Large intestine (tissue), 3 donors: ENCODE measurements at regions not wholly inside any gene's neighbourhood (a gene's known extent, or its start where the extent isn't known, plus 50 kb on each side); places are given as distances from the start of the nearest gene placed in this dataset.
"Not testable (repeated sequence)": the region's sequence is repeated elsewhere in the genome, so short reads cannot be mapped to it uniquely, and the experiment has no call there.

ENCODE experiments used
- DNase-seq, 2 donors: peaks; one replicate each; pipeline versions ENCODE4 v3.0.0 to v3.0.0-alpha.2; 2013
- H3K27ac ChIP-seq: one replicate; pipeline ENCODE4 v1.5.1; 2013; ENCODE audit warnings: low read length
- H3K27me3 ChIP-seq: 2 replicates; pipeline ENCODE4 v1.6.1; 2013; ENCODE audit warnings: low read length; ENCODE audit not compliant: control insufficient read depth, insufficient read depth
- H3K36me3 ChIP-seq: 2 replicates; pipeline ENCODE4 v1.6.1; 2013; ENCODE audit warnings: low read length; ENCODE audit not compliant: control insufficient read depth, insufficient read depth
- H3K4me1 ChIP-seq: one replicate; pipeline ENCODE4 v1.6.1; 2013; ENCODE audit warnings: low read length; ENCODE audit not compliant: control insufficient read depth, insufficient read depth
- H3K4me3 ChIP-seq: one replicate; pipeline ENCODE4 v1.5.1; 2013; ENCODE audit warnings: low read length
- H3K9me3 ChIP-seq: one replicate; pipeline ENCODE4 v1.6.1; 2013; ENCODE audit warnings: mild to moderate bottlenecking, low read depth, low read length, moderate library complexity; ENCODE audit not compliant: control insufficient read depth
- WGBS: methylation state at CpG from one replicate; pipeline ENCODE4 v1.1.5; 2013; ENCODE audit warnings: low lambda C conversion rate; ENCODE audit not compliant: insufficient coverage; 5-methylcytosine and 5-hydroxymethylcytosine counted together

DNA sequence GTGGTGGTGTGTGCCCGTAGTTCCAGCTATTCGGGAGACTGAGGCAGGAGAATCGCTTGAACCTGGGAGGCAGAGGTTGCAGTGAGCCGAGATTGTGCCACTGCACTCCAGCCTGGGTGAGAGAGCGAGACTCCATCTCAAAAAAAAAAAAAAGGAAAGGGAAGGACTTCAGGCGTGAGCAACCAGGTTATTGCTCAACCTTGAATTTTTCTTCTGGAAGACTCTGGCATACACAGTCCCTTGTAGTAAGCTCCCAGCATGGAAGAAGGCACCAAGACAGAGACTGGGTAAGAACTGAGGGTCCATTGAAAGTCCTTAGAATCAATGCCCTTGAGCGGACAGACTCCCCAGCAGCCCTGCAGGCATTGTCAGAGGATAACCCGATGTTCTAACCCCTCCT lies 75.0 kb downstream of the C9orf50 start:
- H3K4me1 ChIP-seq, H3K4me3 ChIP-seq, H3K36me3 ChIP-seq, H3K27ac ChIP-seq, H3K9me3 ChIP-seq, DNase-seq: not testable (repeated sequence)
- WGBS, result 100% methylated on average over 1 of the region's 8 CpGs
- peaks cover 10% of the 10 kb centered on the region for H3K27me3 ChIP-seq

DNA sequence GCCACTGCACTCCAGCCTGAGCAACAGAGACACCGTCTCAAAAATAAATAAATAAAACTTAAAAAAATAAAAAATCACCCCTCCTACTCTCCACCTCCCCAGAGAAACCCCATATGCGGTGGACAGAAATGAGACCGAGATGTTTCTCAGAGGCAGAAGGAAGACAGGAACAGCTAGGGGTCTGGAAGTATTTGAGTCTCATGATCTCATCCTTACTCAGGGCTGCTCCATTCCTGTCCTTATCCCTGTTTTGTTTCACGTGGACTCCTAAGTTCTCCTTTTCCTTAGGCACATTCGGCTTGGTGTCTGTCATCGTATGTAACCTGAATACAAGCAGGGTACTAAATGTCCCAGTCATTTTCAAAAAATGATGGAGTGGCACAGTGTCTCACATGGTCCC lies 76.1 kb downstream of the C9orf50 start:
- Histone ChIP-seq H3K36me3 (no peaks in the 10 kb centered on the region), H3K4me1 (no peaks in the 10 kb centered on the region), H3K27me3 (peaks cover 4% of the 10 kb centered on the region), H3K9me3 (no peaks in the 10 kb centered on the region), H3K4me3 (no peak overlapping the region), H3K27ac (no peak overlapping the region)
- no CpG with 5 or more reads among the region's 6 CpGs for WGBS
- DNase-seq, result no peak

DNA sequence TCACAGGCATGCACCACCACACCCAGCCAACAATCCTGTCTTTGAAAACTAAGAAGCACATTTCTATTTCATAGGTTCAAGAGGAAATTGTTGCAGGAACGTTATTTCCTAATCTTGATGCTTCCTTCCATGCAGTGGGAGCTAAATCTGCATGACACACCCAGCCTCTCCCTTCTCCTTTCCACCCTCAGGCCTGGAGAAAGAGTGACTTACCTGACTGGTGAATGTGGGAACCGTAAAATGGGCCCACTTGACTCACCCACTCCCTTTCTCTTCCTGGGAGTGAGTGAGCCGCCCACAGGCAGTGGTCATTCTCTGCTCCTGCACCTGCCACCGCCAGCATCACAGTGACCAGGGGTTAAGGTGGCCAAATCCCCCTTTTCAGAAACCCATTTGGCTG lies 78.2 kb downstream of the C9orf50 start:
- WGBS, result no CpG with 5 or more reads among the region's 4 CpGs
- no peak for DNase-seq
- H3K4me3 ChIP-seq, result no peak overlapping the region

DNA sequence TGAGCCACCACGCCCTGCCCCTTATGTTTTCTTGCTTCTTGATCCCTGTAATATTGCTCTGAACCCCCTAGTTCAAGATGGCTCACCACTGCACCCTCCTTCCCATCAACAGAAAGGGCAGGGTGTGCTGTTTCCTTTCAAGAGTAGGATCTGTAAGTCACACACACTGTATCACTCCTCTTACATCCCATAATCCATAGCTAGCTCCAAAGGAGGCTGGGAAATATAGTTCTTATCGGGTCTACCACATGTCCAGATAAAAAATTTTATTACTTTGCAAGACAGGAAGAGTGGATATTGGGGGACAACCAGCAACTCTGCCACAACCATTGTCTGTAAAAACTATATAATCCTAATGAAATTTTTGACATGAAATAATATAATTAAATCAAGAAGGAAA lies 79.6 kb downstream of the C9orf50 start:
- WGBS, result no CpG with 5 or more reads among the region's 2 CpGs
- Histone ChIP-seq H3K36me3 (no peaks in the 10 kb centered on the region), H3K27me3 (no peaks in the 10 kb centered on the region), H3K27ac (no peak overlapping the region), H3K9me3 (no peaks in the 10 kb centered on the region), H3K4me3 (no peak overlapping the region), H3K4me1 (no peaks in the 10 kb centered on the region)
- DNase-seq, result no peak

More for the DNA sequence above, 78.2 kb downstream of the C9orf50 start:
- H3K9me3 ChIP-seq, result no peaks in the 10 kb centered on the region
- H3K27me3 ChIP-seq, result no peaks in the 10 kb centered on the region
- no peaks in the 10 kb centered on the region for H3K4me1 ChIP-seq
- no peaks in the 10 kb centered on the region for H3K36me3 ChIP-seq
- no peak overlapping the region for H3K27ac ChIP-seq

DNA sequence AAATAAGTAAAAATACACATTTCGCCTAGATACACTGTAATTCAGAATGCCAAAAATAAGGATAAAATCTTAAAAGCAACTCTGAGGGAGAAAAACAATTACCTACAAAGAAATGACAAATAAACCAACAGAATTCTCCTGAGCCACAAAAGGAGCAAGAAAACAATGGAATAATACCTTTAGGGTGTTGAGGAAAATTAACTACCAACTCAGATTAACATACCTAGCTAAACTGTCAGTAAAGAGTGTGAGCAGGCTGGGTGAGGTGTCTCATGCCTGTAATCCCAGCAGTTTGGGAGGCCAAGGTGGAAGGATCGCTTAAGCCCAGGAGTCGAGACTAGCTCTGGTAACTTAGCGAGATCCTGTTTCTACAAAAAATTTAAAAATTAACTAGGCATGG lies 81.5 kb downstream of the C9orf50 start:
- Histone ChIP-seq H3K27me3 (no peaks in the 10 kb centered on the region), H3K27ac (no peak overlapping the region), H3K4me1 (no peaks in the 10 kb centered on the region), H3K4me3 (no peak overlapping the region), H3K36me3 (no peaks in the 10 kb centered on the region), H3K9me3 (no peaks in the 10 kb centered on the region)
- DNase-seq, result no peak
- WGBS, result no CpG with 5 or more reads among the region's 4 CpGs

DNA sequence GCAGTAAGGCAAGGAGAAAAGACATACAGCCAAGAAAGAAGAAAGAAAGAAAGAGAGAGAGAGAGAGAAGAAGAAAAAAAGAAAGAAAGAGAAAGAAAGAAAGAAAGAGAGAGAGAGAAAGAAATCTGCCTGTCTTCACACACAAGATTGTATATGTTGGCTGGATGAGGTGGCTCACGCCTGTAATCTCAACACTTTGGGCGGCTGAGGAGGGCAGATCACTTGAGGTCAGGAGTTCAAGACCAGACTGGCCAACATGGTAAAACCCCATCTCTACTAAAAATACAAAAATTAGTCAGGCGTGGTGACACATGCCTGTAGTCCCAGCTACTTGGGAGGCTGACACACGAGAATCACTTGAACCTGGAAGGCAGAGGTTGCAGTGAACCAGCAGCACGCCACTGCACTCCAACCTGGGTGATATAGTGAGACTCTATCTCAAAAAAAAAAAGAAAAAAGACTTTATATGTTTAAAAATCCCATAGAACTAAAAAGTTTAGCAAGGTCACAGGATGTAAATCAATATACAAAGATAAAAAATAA lies 89.0 kb downstream of the C9orf50 start:
- 80% methylated on average over 1 of the region's 5 CpGs for WGBS
- not testable (repeated sequence) for H3K4me1 ChIP-seq, H3K27ac ChIP-seq, H3K36me3 ChIP-seq, DNase-seq, H3K27me3 ChIP-seq, H3K9me3 ChIP-seq, H3K4me3 ChIP-seq

DNA sequence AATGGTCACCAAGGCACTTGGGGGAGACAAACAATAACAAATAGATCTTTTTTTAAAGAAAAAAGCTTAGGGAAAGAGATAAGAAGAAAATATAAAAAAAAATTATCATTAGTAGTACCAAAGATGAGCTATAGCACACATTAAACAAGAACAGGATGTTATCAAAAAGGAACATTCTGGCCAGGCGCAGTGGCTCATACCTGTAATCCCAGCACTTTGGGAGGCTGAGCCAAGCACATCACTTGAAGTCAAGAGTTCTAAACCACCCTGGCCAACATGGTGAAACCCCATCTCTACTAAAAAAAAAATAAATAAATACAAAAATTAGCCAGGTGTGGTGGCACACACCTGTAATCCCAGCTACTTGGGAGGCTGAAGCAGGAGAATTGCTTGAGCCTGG lies 92.9 kb downstream of the C9orf50 start:
- H3K27ac ChIP-seq, H3K36me3 ChIP-seq, H3K9me3 ChIP-seq, H3K27me3 ChIP-seq, H3K4me3 ChIP-seq, H3K4me1 ChIP-seq, DNase-seq: not testable (repeated sequence)
- WGBS, result no CpG with 5 or more reads among the region's 1 CpG

DNA sequence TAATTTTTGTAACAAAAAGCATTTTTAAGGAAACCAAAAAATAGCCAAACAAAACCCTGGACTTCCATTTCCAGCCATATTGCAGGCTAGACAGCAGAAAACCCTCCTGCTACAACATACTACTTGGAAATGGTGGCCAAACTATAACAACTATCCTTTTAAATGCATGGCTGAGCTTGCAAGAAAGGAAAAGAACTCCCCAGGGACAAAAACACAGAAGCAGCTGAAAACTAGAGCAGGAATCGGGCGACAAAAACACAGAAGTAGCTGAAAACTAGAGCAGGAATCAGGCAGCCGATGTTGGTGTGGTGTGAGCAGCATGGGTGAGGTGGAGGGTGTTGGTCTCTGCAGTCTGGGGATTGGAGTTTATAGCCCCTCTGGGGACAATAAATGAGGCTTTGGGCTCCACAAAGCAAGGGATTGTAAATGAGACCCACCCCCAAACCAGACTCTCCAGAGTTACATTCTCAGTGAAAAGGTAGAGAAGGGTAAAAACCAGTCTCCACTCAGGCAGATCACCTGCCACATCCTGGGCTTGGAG lies 95.2 kb downstream of the C9orf50 start:
- no peaks in the 10 kb centered on the region for H3K4me1 ChIP-seq
- no peaks in the 10 kb centered on the region for H3K36me3 ChIP-seq
- WGBS, result 83% methylated on average over 2 of the region's 3 CpGs
- H3K27ac ChIP-seq, result no peak overlapping the region
- DNase-seq, result no peak
- H3K4me3 ChIP-seq, result no peak overlapping the region
- no peaks in the 10 kb centered on the region for H3K9me3 ChIP-seq
- H3K27me3 ChIP-seq, result no peaks in the 10 kb centered on the region

DNA sequence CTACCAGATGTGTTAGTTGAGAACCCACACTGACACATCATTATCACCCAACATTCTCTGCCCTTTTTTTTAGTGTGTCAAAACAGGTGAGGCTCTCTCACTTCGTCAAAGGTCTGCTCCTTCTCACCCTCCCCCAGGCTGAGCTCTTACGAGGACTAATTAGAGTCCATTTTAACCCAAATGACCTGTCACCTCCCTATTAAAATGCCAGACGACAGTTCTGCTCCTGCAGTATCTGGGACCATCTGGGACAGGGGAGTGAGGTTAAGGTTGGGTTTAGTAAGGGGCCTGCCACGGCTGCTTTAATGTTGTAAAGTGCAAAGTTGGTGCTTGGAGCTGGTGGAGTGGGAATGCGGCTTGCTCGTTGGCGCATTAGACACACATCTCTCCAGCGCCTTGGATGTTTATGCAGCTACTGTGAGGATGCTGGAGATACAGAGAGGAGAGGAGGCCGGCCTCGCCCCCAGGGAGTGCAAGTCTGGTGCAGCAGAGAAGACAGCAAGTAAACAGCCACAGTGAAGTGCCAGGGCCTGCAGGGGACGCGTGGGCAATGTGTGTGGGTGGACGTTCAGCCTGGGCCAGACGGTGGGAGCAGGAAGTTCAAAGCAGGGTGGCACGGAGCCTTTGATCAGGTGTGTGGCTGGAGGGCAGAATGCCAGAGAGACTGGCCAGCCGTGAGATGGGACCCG lies 96.2 kb downstream of the C9orf50 start:
- Histone ChIP-seq H3K4me3 (no peak overlapping the region), H3K36me3 (no peaks in the 10 kb centered on the region), H3K4me1 (no peaks in the 10 kb centered on the region), H3K27ac (no peak overlapping the region), H3K27me3 (no peaks in the 10 kb centered on the region), H3K9me3 (no peaks in the 10 kb centered on the region)
- no CpG with 5 or more reads among the region's 17 CpGs for WGBS
- no peak for DNase-seq

DNA sequence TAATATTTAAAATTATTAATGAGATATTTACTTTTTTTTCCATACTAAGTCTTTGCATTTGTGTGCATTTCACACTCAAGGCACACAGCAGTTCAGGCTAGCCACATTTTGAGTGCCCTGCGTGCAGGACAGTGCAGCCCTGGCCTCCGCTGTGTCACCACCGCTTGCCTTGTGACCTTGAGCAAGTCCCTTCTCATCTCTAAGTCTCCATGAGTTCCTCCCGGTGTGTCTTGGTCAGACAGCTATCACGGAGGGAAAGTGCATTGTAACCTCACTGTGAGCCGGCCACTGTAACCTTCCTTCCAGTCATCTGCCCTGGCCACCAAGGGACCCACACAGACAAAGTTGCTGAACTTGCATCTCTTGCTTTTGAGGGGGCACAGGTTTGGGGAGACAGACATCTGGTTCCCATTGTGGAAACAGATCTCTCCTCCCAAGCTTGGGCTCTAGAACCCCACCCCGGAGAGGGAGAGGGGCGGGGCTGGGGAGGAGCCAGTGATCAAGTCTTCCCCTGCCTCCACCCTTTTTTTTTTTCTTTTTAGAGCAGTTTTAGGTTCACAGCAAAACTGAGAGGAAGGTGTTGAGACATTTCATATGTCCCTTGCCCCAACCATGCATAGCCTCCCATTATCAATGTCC lies 96.8 kb downstream of the C9orf50 start:
- no peaks in the 10 kb centered on the region for H3K4me1 ChIP-seq
- no peak overlapping the region for H3K27ac ChIP-seq
- no peaks in the 10 kb centered on the region for H3K36me3 ChIP-seq
- H3K9me3 ChIP-seq, result no peaks in the 10 kb centered on the region
- WGBS, result no CpG with 5 or more reads among the region's 8 CpGs
- no peak for DNase-seq
- H3K27me3 ChIP-seq, result no peaks in the 10 kb centered on the region
- H3K4me3 ChIP-seq, result no peak overlapping the region
